ENCODE measurements at regions not wholly inside any gene's neighbourhood (a gene's known extent, or its start where the extent isn't known, plus 50 kb on each side); places are given as distances from the start of the nearest gene placed in this dataset.

DNA sequence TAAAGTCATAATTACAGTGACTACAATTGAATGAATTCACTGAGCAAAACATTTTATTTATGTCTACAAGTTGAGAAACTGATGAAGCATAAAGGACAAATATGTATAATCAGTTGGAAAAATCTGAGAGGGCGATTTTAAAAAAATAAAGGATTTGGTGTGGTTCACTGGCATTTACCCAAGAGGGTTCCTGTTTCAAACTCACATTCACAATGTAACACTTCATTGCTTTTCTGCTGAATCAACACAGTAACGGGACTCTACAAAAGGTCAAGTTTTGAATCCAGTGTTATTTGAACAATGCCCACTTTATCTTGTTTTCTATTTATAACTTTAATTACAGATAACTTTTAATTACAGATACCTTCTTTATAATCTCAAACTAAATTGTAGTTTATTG lies 138.6 kb downstream of the NUDT12 start:
- POLR2A ChIA-PET = no interaction called here
- FAIRE-seq = no peak

DNA sequence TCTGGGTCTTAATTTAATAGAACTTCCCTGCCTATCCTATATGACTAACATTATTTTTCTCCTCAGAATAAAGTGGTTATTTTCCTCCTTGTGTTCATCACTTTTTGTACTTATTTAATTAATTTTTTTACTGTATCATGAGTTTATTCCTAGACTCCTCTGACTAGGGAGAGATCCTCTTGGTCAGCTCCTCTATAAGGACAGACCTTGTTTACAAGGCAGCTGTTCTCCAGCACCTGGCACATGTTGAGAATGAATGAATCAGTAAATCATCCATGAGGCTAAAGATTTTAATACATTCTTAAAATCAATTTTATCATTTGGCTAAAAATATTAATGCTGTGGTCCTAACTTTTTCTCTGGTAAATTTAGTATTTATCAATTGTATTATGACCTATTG lies 139.8 kb downstream of the NUDT12 start:
- intact Hi-C loops (cut with micrococcal nuclease) = no loop called here
- H3K9me1 ChIP-seq (replicated peaks; ENCODE audit: control insufficient read depth, extremely low read depth, insufficient read depth, low read length) = no peaks in the 10 kb centered on the region
- H3K9ac ChIP-seq (replicated peaks; ENCODE audit: extremely low read depth, insufficient read depth, low read length) = no peak overlapping the region
- no peak overlapping the region for H3K4me3 ChIP-seq (replicated peaks in 1 of 3; ENCODE audit: insufficient read depth in 1 of 3, low read depth in 1 of 3, low read length in 3 of 3)
- TF ChIP-seq JUN (IDR thresholded peaks at IDR 0.05; ENCODE audit: borderline replicate concordance, insufficient read depth, insufficient read length, low read depth) = no peak
- no peak for TF ChIP-seq MYC (IDR thresholded peaks at IDR 0.05; ENCODE audit: low read depth, low read length)
- TF ChIP-seq EZH2 (IDR thresholded peaks at IDR 0.05; ENCODE audit: borderline replicate concordance, low read depth, low read length, severe bottlenecking) = no peak
- TF ChIP-seq, protein P1, sequence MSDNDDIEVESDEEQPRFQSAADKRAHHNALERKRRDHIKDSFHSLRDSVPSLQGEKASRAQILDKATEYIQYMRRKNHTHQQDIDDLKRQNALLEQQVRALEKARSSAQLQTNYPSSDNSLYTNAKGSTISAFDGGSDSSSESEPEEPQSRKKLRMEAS (IDR thresholded peaks at IDR 0.05; ENCODE audit: insufficient read depth, insufficient read length) = no peak
- TF ChIP-seq CTCF (IDR thresholded peaks at IDR 0.05; ENCODE audit: extremely low read depth in 1 of 2, insufficient read depth in 1 of 2, low read depth in 1 of 2, low read length in 2 of 2) = no peak
- no peak for TF ChIP-seq GATA2 (IDR thresholded peaks at IDR 0.05; ENCODE audit: insufficient read depth, insufficient read length, low read depth, low read length)
- no peaks in the 10 kb centered on the region for H4K20me1 ChIP-seq (replicated peaks; ENCODE audit: control insufficient read depth, extremely low read depth, insufficient read depth, low read length)
- ChIA-PET CTCF (interaction anchor here (0.6 to 1.4 kb wide), 2 partner anchors 13 to 52 kb away, joined by 3 read pairs; no protein-coding TSS in a partner anchor), POLR2A (no interaction called here)
- dilution Hi-C loops (cut with MboI; ENCODE audit: extremely low pct_ligation_motif_present, low sequenced_read_pairs) = no loop called here
- no TSS peak for BruUV-seq (replicated peaks)
- DNase-seq (ENCODE audit: low read depth, low spot score) (no peak), FAIRE-seq (no peak)
- H3K36me3 ChIP-seq (ENCODE audit: control insufficient read depth in 2 of 2, extremely low read depth in 1 of 2, insufficient read depth in 2 of 2, low read length in 2 of 2) = no peaks in the 10 kb centered on the region
- H3K79me2 ChIP-seq (ENCODE audit: control insufficient read depth, insufficient read depth, low read length) = no peaks in the 10 kb centered on the region
- H3K27me3 ChIP-seq (ENCODE audit: control insufficient read depth in 2 of 2, insufficient read depth in 2 of 2, low read length in 2 of 2) = no peaks in the 10 kb centered on the region
- H3K9me3 ChIP-seq (replicated peaks; ENCODE audit: control insufficient read depth, insufficient read depth, low read length) = no peaks in the 10 kb centered on the region
- H3K4me1 ChIP-seq (ENCODE audit: control insufficient read depth, extremely low read depth, insufficient read depth, low read length) = no peaks in the 10 kb centered on the region
- no peak overlapping the region for H3K27ac ChIP-seq (ENCODE audit: insufficient read depth, low read depth, low read length)
- no peak overlapping the region for H2AFZ ChIP-seq (ENCODE audit: low read depth, low read length)
- H3K4me2 ChIP-seq (ENCODE audit: insufficient read depth, low read length) = no peak overlapping the region

More for the DNA sequence above, 138.6 kb downstream of the NUDT12 start:
- no peaks in the 10 kb centered on the region for H4K20me1 ChIP-seq (replicated peaks; ENCODE audit: control insufficient read depth, extremely low read depth, insufficient read depth, low read length)
- intact Hi-C loops (cut with micrococcal nuclease) = no loop called here
- no peak overlapping the region for H3K4me3 ChIP-seq (replicated peaks in 1 of 3; ENCODE audit: insufficient read depth in 1 of 3, low read depth in 1 of 3, low read length in 3 of 3)
- H3K36me3 ChIP-seq (ENCODE audit: control insufficient read depth in 2 of 2, extremely low read depth in 1 of 2, insufficient read depth in 2 of 2, low read length in 2 of 2) = no peaks in the 10 kb centered on the region
- no peak overlapping the region for H2AFZ ChIP-seq (ENCODE audit: low read depth, low read length)
- H3K27me3 ChIP-seq (ENCODE audit: control insufficient read depth in 2 of 2, insufficient read depth in 2 of 2, low read length in 2 of 2) = no peaks in the 10 kb centered on the region
- H3K27ac ChIP-seq (ENCODE audit: insufficient read depth, low read depth, low read length) = no peak overlapping the region
- no peaks in the 10 kb centered on the region for H3K9me1 ChIP-seq (replicated peaks; ENCODE audit: control insufficient read depth, extremely low read depth, insufficient read depth, low read length)
- no peak overlapping the region for H3K9ac ChIP-seq (replicated peaks; ENCODE audit: extremely low read depth, insufficient read depth, low read length)
- CTCF ChIA-PET = interaction anchor here (0.9 kb wide), 1 partner anchor 42 kb away, joined by 3 read pairs; no protein-coding TSS in a partner anchor
- no peaks in the 10 kb centered on the region for H3K9me3 ChIP-seq (replicated peaks; ENCODE audit: control insufficient read depth, insufficient read depth, low read length)
- no TSS peak for BruUV-seq (replicated peaks)
- H3K4me1 ChIP-seq (ENCODE audit: control insufficient read depth, extremely low read depth, insufficient read depth, low read length) = no peaks in the 10 kb centered on the region
- no peak for DNase-seq (ENCODE audit: low read depth, low spot score)
- no peaks in the 10 kb centered on the region for H3K79me2 ChIP-seq (ENCODE audit: control insufficient read depth, insufficient read depth, low read length)
- dilution Hi-C loops (cut with MboI; ENCODE audit: extremely low pct_ligation_motif_present, low sequenced_read_pairs) = no loop called here
- no peak overlapping the region for H3K4me2 ChIP-seq (ENCODE audit: insufficient read depth, low read length)
- TF ChIP-seq FOS (IDR thresholded peaks at IDR 0.05; ENCODE audit: borderline replicate concordance, insufficient read depth, low read length) = no peak
- TF ChIP-seq MYC (IDR thresholded peaks at IDR 0.05; ENCODE audit: low read depth, low read length) = no peak
- TF ChIP-seq CTCF (IDR thresholded peaks at IDR 0.05; ENCODE audit: extremely low read depth in 1 of 2, insufficient read depth in 1 of 2, low read depth in 1 of 2, low read length in 2 of 2) = no peak
- TF ChIP-seq GATA2 (IDR thresholded peaks at IDR 0.05; ENCODE audit: insufficient read depth, insufficient read length, low read depth, low read length) = no peak

Measured in endothelial cell of umbilical vein (primary cell).